ENCODE measurements at regions not wholly inside any gene's neighbourhood (a gene's known extent, or its start where the extent isn't known, plus 50 kb on each side); places are given as distances from the start of the nearest gene placed in this dataset.

- TF ChIP-seq CTCF (conservative IDR thresholded peaks at IDR 0.05; ENCODE audit: low read length) (no peak), EZH2phosphoT487 (IDR thresholded peaks at IDR 0.05; ENCODE audit: borderline replicate concordance, low read depth, low read length) (no peak)
Measured at GRCh38 chr19:29404015-29404414, 121.8 kb upstream of the VSTM2B start.
